Mesendoderm (in vitro differentiated cells): ENCODE measurements at regions not wholly inside any gene's neighbourhood (a gene's known extent, or its start where the extent isn't known, plus 50 kb on each side); places are given as distances from the start of the nearest gene placed in this dataset.

ENCODE experiments used
- DNase-seq: peaks from one replicate; pipeline ENCODE4 v3.0.0; 2013
- H2AK5ac ChIP-seq: 2 replicates; pipeline ENCODE4 v1.6.1; 2013; ENCODE audit warnings: low read length, inconsistent platforms
- H2BK120ac ChIP-seq: 2 replicates; pipeline ENCODE4 v1.6.1; 2013; ENCODE audit warnings: low read depth, mild to moderate bottlenecking, low read length, moderate library complexity, mixed read lengths
- H2BK15ac ChIP-seq: replicated peaks from 2 replicates; pipeline ENCODE4 v1.6.1; 2013; ENCODE audit warnings: low read depth, mild to moderate bottlenecking, moderate library complexity
- H2BK5ac ChIP-seq: 2 replicates; pipeline ENCODE4 v1.6.1; 2013; ENCODE audit warnings: low read length, inconsistent platforms
- H3K18ac ChIP-seq: 2 replicates; pipeline ENCODE4 v1.6.1; 2013; ENCODE audit warnings: mild to moderate bottlenecking, low read length, mixed read lengths
- H3K23ac ChIP-seq: one replicate; pipeline ENCODE4 v1.6.1; 2013; ENCODE audit warnings: low read length
- H3K27ac ChIP-seq: 2 replicates; pipeline ENCODE4 v1.5.1; 2013; ENCODE audit warnings: low read depth, mild to moderate bottlenecking, inconsistent platforms, low read length, moderate library complexity
- H3K27me3 ChIP-seq: 2 replicates; pipeline ENCODE4 v1.6.1; 2013; ENCODE audit warnings: low read length, control low read depth, mild to moderate bottlenecking, inconsistent platforms; ENCODE audit not compliant: insufficient read depth, poor library complexity
- H3K36me3 ChIP-seq: 2 replicates; pipeline ENCODE4 v1.6.1; 2013; ENCODE audit warnings: low read length, inconsistent platforms; ENCODE audit not compliant: control insufficient read depth, insufficient read depth
- H3K4ac ChIP-seq: one replicate; pipeline ENCODE4 v1.6.1; 2013; ENCODE audit warnings: low read depth, mild to moderate bottlenecking, low read length, moderate library complexity
- H3K4me1 ChIP-seq: 2 replicates; pipeline ENCODE4 v1.6.1; 2013; ENCODE audit warnings: low read depth, low read length, inconsistent platforms; ENCODE audit not compliant: control insufficient read depth
- H3K4me2 ChIP-seq: 2 replicates; pipeline ENCODE4 v1.6.1; 2013; ENCODE audit warnings: low read length
- H3K4me3 ChIP-seq: 2 replicates; pipeline ENCODE4 v1.5.1; 2013; ENCODE audit warnings: mild to moderate bottlenecking, low read length
- H3K56ac ChIP-seq: one replicate; pipeline ENCODE4 v1.6.1; 2013; ENCODE audit warnings: low read length
- H3K79me1 ChIP-seq: 2 replicates; pipeline ENCODE4 v1.6.1; 2013; ENCODE audit warnings: low read length, inconsistent platforms
- H3K79me2 ChIP-seq: 2 replicates; pipeline ENCODE4 v1.6.1; 2013; ENCODE audit warnings: mild to moderate bottlenecking, low read length; ENCODE audit not compliant: control insufficient read depth, insufficient read depth
- H3K9ac ChIP-seq: 2 replicates; pipeline ENCODE4 v1.6.1; 2013; ENCODE audit warnings: low read length, inconsistent platforms
- H4K5ac ChIP-seq: one replicate; pipeline ENCODE4 v1.6.1; 2013; ENCODE audit warnings: low read length
- H4K8ac ChIP-seq: one replicate; pipeline ENCODE4 v1.6.1; 2013; ENCODE audit warnings: low read depth, mild to moderate bottlenecking, control low read depth, low read length, moderate library complexity
- WGBS: extraction: QIAGEN DNeasy Blood & Tissue Kit; methylation state at CpG from one replicate; pipeline ENCODE4 v1.1.7; 2013; ENCODE audit warnings: low lambda C conversion rate, missing lambda C conversion rate; ENCODE audit not compliant: insufficient coverage; ENCODE audit errors: extremely low coverage; 5-methylcytosine and 5-hydroxymethylcytosine counted together

DNA sequence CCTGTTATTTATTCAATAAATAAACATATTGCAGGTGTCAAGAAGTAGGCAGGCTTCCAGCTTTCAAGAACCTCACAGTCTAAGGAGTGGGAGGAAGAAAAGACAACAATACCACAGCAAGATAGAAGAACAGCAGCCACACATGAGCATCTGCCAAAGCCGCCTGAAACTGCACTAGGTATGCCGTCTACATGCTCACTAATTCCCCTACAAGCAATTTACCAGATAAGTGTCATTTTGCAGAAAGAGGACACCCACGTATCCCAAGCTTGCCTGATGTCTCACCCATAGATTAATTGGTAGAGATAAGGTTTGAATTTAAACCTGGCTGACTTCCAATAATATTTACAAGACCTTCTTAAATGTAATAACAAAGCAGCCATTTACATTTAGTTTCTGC is 439.4 kb upstream of the CPEB2 start:
- Histone ChIP-seq H2BK120ac (no peak overlapping the region), H3K56ac (no peak overlapping the region), H3K23ac (no peak overlapping the region), H4K5ac (no peak overlapping the region), H3K27ac (no peak overlapping the region), H3K79me1 (no peaks in the 10 kb centered on the region), H4K8ac (no peak overlapping the region), H3K18ac (no peak overlapping the region), H3K27me3 (no peaks in the 10 kb centered on the region), H3K79me2 (no peaks in the 10 kb centered on the region), H3K4ac (no peak overlapping the region), H3K4me2 (no peak overlapping the region), H3K4me1 (no peaks in the 10 kb centered on the region), H2BK5ac (no peak overlapping the region), H2AK5ac (no peak overlapping the region), H3K4me3 (no peak overlapping the region), H2BK15ac (no peak overlapping the region), H3K9ac (no peak overlapping the region), H3K36me3 (no peaks in the 10 kb centered on the region)
- no peak for DNase-seq
- no CpG with 5 or more reads among the region's 3 CpGs for WGBS

DNA sequence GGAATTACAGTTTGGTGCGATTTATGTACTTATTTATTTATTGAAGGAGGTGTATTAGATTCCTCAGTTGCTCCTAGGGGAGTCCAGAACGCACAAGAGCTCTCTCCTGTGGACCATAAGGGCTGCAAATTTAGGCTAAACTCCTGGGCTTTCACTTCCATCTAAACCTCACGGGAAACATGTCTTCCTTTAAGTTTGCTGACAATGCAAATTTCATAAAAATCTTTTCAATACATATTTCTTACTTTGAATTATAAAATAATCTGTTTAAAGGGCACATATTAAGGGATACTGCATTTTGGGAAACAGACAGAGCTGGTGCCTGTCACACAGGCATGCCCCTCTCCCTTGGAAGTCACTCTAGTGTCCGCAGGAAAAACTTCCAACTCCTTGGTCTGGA is 438.0 kb upstream of the CPEB2 start:
- no peak overlapping the region for H3K4me2 ChIP-seq
- H2BK15ac ChIP-seq = no peak overlapping the region
- H3K56ac ChIP-seq = no peak overlapping the region
- H3K27me3 ChIP-seq = no peaks in the 10 kb centered on the region
- no peak overlapping the region for H2AK5ac ChIP-seq
- no peak overlapping the region for H2BK5ac ChIP-seq
- no peak overlapping the region for H3K23ac ChIP-seq
- H3K79me2 ChIP-seq = no peaks in the 10 kb centered on the region
- H3K4ac ChIP-seq = no peak overlapping the region
- no peak overlapping the region for H4K5ac ChIP-seq
- no peaks in the 10 kb centered on the region for H3K4me1 ChIP-seq
- H3K4me3 ChIP-seq = no peak overlapping the region
- no peak for DNase-seq
- H3K36me3 ChIP-seq = no peaks in the 10 kb centered on the region
- no peak overlapping the region for H3K27ac ChIP-seq
- H4K8ac ChIP-seq = no peak overlapping the region
- H3K18ac ChIP-seq = no peak overlapping the region
- H2BK120ac ChIP-seq = no peak overlapping the region
- no peak overlapping the region for H3K9ac ChIP-seq
- WGBS = no CpG with 5 or more reads among the region's 4 CpGs
- H3K79me1 ChIP-seq = no peaks in the 10 kb centered on the region

DNA sequence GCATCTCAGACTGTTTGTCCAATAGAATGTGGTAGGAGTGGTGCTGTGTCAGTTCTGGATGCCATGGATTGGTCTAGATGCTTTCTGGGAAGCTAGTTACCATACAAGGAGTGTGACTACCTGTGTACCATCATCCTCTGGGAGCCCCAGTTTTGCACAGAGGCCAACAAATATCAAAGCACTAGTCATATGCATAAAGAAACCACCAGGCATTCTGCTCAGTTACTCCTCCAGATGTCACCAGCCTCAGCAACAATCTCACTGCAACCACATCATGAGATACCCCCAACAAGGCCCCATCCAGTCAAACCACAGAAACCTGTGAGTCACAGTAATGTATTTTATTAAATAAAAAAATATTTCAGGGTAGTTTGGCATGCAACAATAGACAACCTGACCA is 435.8 kb upstream of the CPEB2 start:
- Histone ChIP-seq H3K79me1 (no peaks in the 10 kb centered on the region), H2BK15ac (no peak overlapping the region), H3K23ac (no peak overlapping the region), H3K79me2 (no peaks in the 10 kb centered on the region), H3K4me2 (no peak overlapping the region), H2BK5ac (no peak overlapping the region), H3K18ac (no peak overlapping the region), H3K27me3 (no peaks in the 10 kb centered on the region), H3K4ac (no peak overlapping the region), H3K4me3 (no peak overlapping the region), H3K56ac (no peak overlapping the region), H2BK120ac (no peak overlapping the region), H3K36me3 (no peaks in the 10 kb centered on the region), H2AK5ac (no peak overlapping the region), H3K4me1 (no peaks in the 10 kb centered on the region), H3K9ac (no peak overlapping the region), H3K27ac (no peak overlapping the region), H4K8ac (no peak overlapping the region), H4K5ac (no peak overlapping the region)
- no peak for DNase-seq

DNA sequence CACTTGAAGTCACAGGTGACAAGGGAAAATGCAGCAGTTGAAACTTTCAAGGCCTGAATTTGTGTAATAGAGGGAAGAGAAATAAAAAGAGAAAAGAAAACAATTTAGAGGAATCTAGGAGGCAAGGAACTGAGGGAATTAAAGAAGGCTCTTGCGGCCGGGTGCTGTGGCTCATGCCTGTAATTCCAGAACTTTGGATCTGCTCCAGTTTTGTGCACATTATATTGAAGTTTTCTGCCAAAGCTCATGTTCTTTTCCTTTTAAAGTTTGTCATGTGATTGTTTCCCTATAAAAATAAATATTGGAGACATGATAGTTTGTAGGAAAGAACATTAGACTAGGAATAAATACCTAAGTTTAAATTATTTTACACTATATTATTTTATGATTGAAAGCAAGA is 433.9 kb upstream of the CPEB2 start:
- H3K9ac ChIP-seq = no peak overlapping the region
- no peak overlapping the region for H3K4ac ChIP-seq
- H3K23ac ChIP-seq = no peak overlapping the region
- H3K79me1 ChIP-seq = no peaks in the 10 kb centered on the region
- H2BK5ac ChIP-seq = no peak overlapping the region
- no peak overlapping the region for H3K4me2 ChIP-seq
- no peak overlapping the region for H3K4me3 ChIP-seq
- WGBS = no CpG with 5 or more reads among the region's 2 CpGs
- no peak overlapping the region for H2BK15ac ChIP-seq
- no peak overlapping the region for H3K56ac ChIP-seq
- no peak for DNase-seq
- no peaks in the 10 kb centered on the region for H3K79me2 ChIP-seq
- no peak overlapping the region for H3K27ac ChIP-seq
- H4K8ac ChIP-seq = no peak overlapping the region
- H2AK5ac ChIP-seq = no peak overlapping the region
- no peak overlapping the region for H3K18ac ChIP-seq
- no peak overlapping the region for H4K5ac ChIP-seq
- no peaks in the 10 kb centered on the region for H3K36me3 ChIP-seq
- H3K4me1 ChIP-seq = no peaks in the 10 kb centered on the region
- H2BK120ac ChIP-seq = no peak overlapping the region
- H3K27me3 ChIP-seq = no peaks in the 10 kb centered on the region

DNA sequence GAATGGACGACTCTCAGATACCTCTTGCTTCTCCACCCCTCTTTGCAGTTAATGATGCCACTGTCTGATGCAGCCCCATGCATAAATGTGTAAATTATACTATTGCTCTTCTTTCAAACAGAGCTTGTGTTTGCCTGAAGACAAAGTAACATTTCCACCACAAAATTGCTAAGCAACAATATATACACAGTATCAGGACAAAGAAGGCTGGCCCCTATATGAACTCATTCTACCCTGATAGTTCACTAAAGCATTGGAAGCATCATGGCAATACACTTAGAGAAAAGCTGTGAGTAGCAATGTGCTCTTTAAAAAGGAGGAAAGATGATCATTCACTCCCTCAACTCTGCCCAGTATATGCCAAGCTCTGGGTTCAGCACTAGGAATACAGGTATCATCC is 427.0 kb upstream of the CPEB2 start:
- H2BK15ac ChIP-seq = no peak overlapping the region
- no peaks in the 10 kb centered on the region for H3K79me1 ChIP-seq
- DNase-seq = no peak
- no peaks in the 10 kb centered on the region for H3K27me3 ChIP-seq
- no peak overlapping the region for H3K9ac ChIP-seq
- no peak overlapping the region for H3K18ac ChIP-seq
- H3K4me1 ChIP-seq = no peaks in the 10 kb centered on the region
- no peak overlapping the region for H3K23ac ChIP-seq
- no peak overlapping the region for H2BK120ac ChIP-seq
- no peak overlapping the region for H4K5ac ChIP-seq
- no peak overlapping the region for H2BK5ac ChIP-seq
- H3K4me3 ChIP-seq = no peak overlapping the region
- H3K4ac ChIP-seq = no peak overlapping the region
- H3K27ac ChIP-seq = no peak overlapping the region
- H3K36me3 ChIP-seq = no peaks in the 10 kb centered on the region
- no peak overlapping the region for H3K4me2 ChIP-seq
- no peak overlapping the region for H4K8ac ChIP-seq
- no peaks in the 10 kb centered on the region for H3K79me2 ChIP-seq
- WGBS = no CpG with 5 or more reads among the region's 1 CpG
- no peak overlapping the region for H2AK5ac ChIP-seq
- no peak overlapping the region for H3K56ac ChIP-seq

DNA sequence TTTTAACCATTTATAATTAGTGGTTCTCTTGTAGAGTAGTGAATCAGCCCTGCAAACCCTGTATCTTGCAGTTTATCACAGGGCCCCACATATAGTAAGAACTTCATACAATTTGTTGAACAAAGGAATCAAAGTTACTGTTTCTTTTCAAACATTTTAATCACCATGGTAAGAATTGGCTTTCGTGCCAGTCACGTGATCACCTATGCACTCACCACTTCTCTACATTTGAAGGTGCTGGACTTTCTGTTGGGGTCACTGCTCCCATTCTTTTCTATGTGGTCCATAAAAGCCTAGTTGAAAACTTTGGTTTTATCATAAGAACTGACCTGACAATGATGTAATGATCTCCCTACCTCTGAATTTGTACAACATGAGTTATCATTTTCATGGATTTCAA is 426.4 kb upstream of the CPEB2 start:
- H2BK120ac ChIP-seq = no peak overlapping the region
- no peaks in the 10 kb centered on the region for H3K27me3 ChIP-seq
- no peak overlapping the region for H3K9ac ChIP-seq
- WGBS = no CpG with 5 or more reads among the region's 2 CpGs
- H4K5ac ChIP-seq = no peak overlapping the region
- no peak overlapping the region for H4K8ac ChIP-seq
- H3K4ac ChIP-seq = no peak overlapping the region
- no peak overlapping the region for H2AK5ac ChIP-seq
- DNase-seq = no peak
- H3K27ac ChIP-seq = no peak overlapping the region
- no peaks in the 10 kb centered on the region for H3K79me2 ChIP-seq
- H3K4me3 ChIP-seq = no peak overlapping the region
- no peak overlapping the region for H3K23ac ChIP-seq
- H2BK5ac ChIP-seq = no peak overlapping the region
- H3K18ac ChIP-seq = no peak overlapping the region
- H2BK15ac ChIP-seq = no peak overlapping the region
- no peaks in the 10 kb centered on the region for H3K79me1 ChIP-seq
- H3K4me2 ChIP-seq = no peak overlapping the region
- H3K36me3 ChIP-seq = no peaks in the 10 kb centered on the region
- H3K56ac ChIP-seq = no peak overlapping the region
- no peaks in the 10 kb centered on the region for H3K4me1 ChIP-seq
